ENCODE measurements at regions not wholly inside any gene's neighbourhood (a gene's known extent, or its start where the extent isn't known, plus 50 kb on each side); places are given as distances from the start of the nearest gene placed in this dataset.

- peak in 1 of 2 experiments; percentile 0 for DNase-seq
Observed at GRCh38 chr9:89869793-89870580, 265.2 kb downstream of the GADD45G start.

- no peak for DNase-seq
Observed at GRCh38 chr9:89871871-89872331, 267.1 kb downstream of the GADD45G start.

GRCh38 chr9:89872426-89872912 lies 267.7 kb downstream of the GADD45G start:
- no peak for DNase-seq

GRCh38 chr9:89872913-89873707 lies 268.3 kb downstream of the GADD45G start:
- no peak for DNase-seq

GRCh38 chr9:89873801-89874200 lies 269.0 kb downstream of the GADD45G start:
- no peak for DNase-seq

- peak in 1 of 2 experiments; percentile 28 for DNase-seq
Observed at GRCh38 chr9:89874351-89875321, 269.8 kb downstream of the GADD45G start.

- peak; percentile 8 to 67 for DNase-seq
Observed at GRCh38 chr9:89877051-89878002, 272.5 kb downstream of the GADD45G start.

- no peak for DNase-seq
Observed at GRCh38 chr9:89878003-89878411, 273.2 kb downstream of the GADD45G start.

GRCh38 chr9:89878687-89879086 lies 273.9 kb downstream of the GADD45G start:
- peak; percentile 39 to 76 for DNase-seq

GRCh38 chr9:89879276-89879675 lies 274.5 kb downstream of the GADD45G start:
- no peak for DNase-seq

GRCh38 chr9:89879701-89880100 lies 274.9 kb downstream of the GADD45G start:
- no peak for DNase-seq

GRCh38 chr9:89880161-89880560 lies 275.3 kb downstream of the GADD45G start:
- no peak for DNase-seq

- DNase-seq, result no peak
Observed at GRCh38 chr9:89880721-89881120, 275.9 kb downstream of the GADD45G start.

GRCh38 chr9:89881431-89881830 lies 276.6 kb downstream of the GADD45G start:
- no peak for DNase-seq

GRCh38 chr9:89882930-89883361 lies 278.1 kb downstream of the GADD45G start:
- no peak for DNase-seq

GRCh38 chr9:89883401-89884341 lies 278.9 kb downstream of the GADD45G start:
- no peak for DNase-seq

- DNase-seq, result no peak
Observed at GRCh38 chr9:89884356-89885083, 279.7 kb downstream of the GADD45G start.

- no peak for DNase-seq
Observed at GRCh38 chr9:89885156-89885555, 280.3 kb downstream of the GADD45G start.

GRCh38 chr9:89886281-89886700 lies 281.5 kb downstream of the GADD45G start:
- no peak for DNase-seq

Data from NCI-H524 (cell line).